ENCODE measurements at regions not wholly inside any gene's neighbourhood (a gene's known extent, or its start where the extent isn't known, plus 50 kb on each side); places are given as distances from the start of the nearest gene placed in this dataset.

- TF ChIP-seq CTCF (IDR thresholded peaks at IDR 0.05; ENCODE audit: low read depth, low read length, missing input control) = no peak
- no peak for TF ChIP-seq TAF1 (conservative IDR thresholded peaks at IDR 0.05)
- TF ChIP-seq FOXA1 (IDR thresholded peaks at IDR 0.05) = no peak
- TF ChIP-seq RAD21 (IDR thresholded peaks at IDR 0.05) = no peak
- no peak for TF ChIP-seq HNF4A (conservative IDR thresholded peaks at IDR 0.05)
- TF ChIP-seq YY1 (IDR thresholded peaks at IDR 0.05) = no peak
- no peak for TF ChIP-seq REST (IDR thresholded peaks at IDR 0.05)
- TF ChIP-seq MAX (IDR thresholded peaks at IDR 0.05) = no peak
- TF ChIP-seq JUND (IDR thresholded peaks at IDR 0.05) = no peak
- TF ChIP-seq GABPA (IDR thresholded peaks at IDR 0.05 in 1 of 2, conservative IDR thresholded peaks at IDR 0.05 in 1 of 2) = no peak
Measured at GRCh38 chr1:38481871-38482826, 377.4 kb downstream of the RRAGC start.

All from liver (tissue), 3 donors.